ENCODE measurements at regions not wholly inside any gene's neighbourhood (a gene's known extent, or its start where the extent isn't known, plus 50 kb on each side); places are given as distances from the start of the nearest gene placed in this dataset.

GRCh38 chr4:57446266-57446665 is 336.1 kb upstream of the IGFBP7 start:
- no peak for DNase-seq

- DNase-seq = no peak
Measured at GRCh38 chr4:57445686-57446085, 335.5 kb upstream of the IGFBP7 start.

GRCh38 chr4:57444671-57445070 is 334.5 kb upstream of the IGFBP7 start:
- DNase-seq = no peak

- no peak for DNase-seq
Measured at GRCh38 chr4:57443787-57444186, 333.6 kb upstream of the IGFBP7 start.

- DNase-seq = no peak
Measured at GRCh38 chr4:57443308-57443707, 333.1 kb upstream of the IGFBP7 start.

- peak; percentile 47 for DNase-seq
Measured at GRCh38 chr4:57442831-57443291, 332.7 kb upstream of the IGFBP7 start.

GRCh38 chr4:57442241-57442640 is 332.1 kb upstream of the IGFBP7 start:
- no peak for DNase-seq

GRCh38 chr4:57437649-57438048 is 327.5 kb upstream of the IGFBP7 start:
- no peak for DNase-seq

- DNase-seq = no peak
Measured at GRCh38 chr4:57435300-57435699, 325.1 kb upstream of the IGFBP7 start.

GRCh38 chr4:57430726-57431125 is 320.5 kb upstream of the IGFBP7 start:
- no peak for DNase-seq

GRCh38 chr4:57426779-57427395 is 316.7 kb upstream of the IGFBP7 start:
- peak; percentile 64 for DNase-seq

- no peak for DNase-seq
Measured at GRCh38 chr4:57425610-57426009, 315.4 kb upstream of the IGFBP7 start.

GRCh38 chr4:57424232-57424897 is 314.2 kb upstream of the IGFBP7 start:
- DNase-seq = no peak

- DNase-seq = no peak
Measured at GRCh38 chr4:57418133-57418532, 307.9 kb upstream of the IGFBP7 start.

- DNase-seq = no peak
Measured at GRCh38 chr4:57412259-57413054, 302.3 kb upstream of the IGFBP7 start.

- DNase-seq = no peak
Measured at GRCh38 chr4:57410331-57411052, 300.3 kb upstream of the IGFBP7 start.

GRCh38 chr4:57405359-57405758 is 295.2 kb upstream of the IGFBP7 start:
- DNase-seq = no peak

GRCh38 chr4:57404483-57404882 is 294.3 kb upstream of the IGFBP7 start:
- DNase-seq = no peak

GRCh38 chr4:57403591-57403990 is 293.4 kb upstream of the IGFBP7 start:
- DNase-seq = no peak

- DNase-seq = no peak
Measured at GRCh38 chr4:57401586-57401985, 291.4 kb upstream of the IGFBP7 start.

GRCh38 chr4:57378766-57379165 is 268.6 kb upstream of the IGFBP7 start:
- DNase-seq = no peak

- DNase-seq = no peak
Measured at GRCh38 chr4:57374866-57375595, 264.8 kb upstream of the IGFBP7 start.

- no peak for DNase-seq
Measured at GRCh38 chr4:57373991-57374390, 263.8 kb upstream of the IGFBP7 start.
